ENCODE measurements at regions not wholly inside any gene's neighbourhood (a gene's known extent, or its start where the extent isn't known, plus 50 kb on each side); places are given as distances from the start of the nearest gene placed in this dataset.

DNA sequence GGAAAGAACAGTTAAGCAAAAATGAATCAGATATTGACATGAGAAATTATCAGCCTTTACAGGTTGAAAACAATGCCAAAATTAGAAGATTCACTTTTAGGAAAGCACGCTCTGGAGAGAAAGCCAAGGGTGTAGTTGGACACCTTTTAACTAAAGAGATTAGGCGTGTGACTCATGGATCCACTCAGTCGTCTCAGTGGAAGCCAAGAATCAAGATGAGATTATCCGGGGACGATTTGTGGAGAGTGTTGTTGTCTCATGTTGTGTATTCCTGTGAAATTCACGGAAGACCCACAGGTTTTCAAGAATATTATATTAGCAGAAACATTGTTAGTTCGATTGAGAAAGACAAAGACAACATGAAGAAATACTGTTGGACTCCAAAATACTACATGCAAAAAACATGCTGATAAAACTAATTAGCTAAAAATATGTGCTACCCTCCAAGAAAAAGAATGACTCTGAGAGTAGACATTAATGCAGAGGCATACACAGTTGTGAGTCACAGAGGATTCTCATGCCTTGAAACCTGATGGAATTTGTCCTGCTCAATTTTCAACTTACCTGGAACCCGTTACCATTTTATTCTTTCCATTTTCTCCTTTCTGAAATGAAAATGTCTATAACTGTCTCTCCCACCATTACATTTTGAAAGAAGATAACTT lies 192.1 kb upstream of the RND3 start (continued):
- no peak for TF ChIP-seq REST (IDR thresholded peaks at IDR 0.05)
- TF ChIP-seq, protein P1, sequence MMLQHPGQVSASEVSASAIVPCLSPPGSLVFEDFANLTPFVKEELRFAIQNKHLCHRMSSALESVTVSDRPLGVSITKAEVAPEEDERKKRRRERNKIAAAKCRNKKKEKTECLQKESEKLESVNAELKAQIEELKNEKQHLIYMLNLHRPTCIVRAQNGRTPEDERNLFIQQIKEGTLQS (IDR thresholded peaks at IDR 0.05), result no peak
- TF ChIP-seq EGR1 (IDR thresholded peaks at IDR 0.05; ENCODE audit: low read depth in 2 of 2), result no peak
- no peak for TF ChIP-seq GABPA (IDR thresholded peaks at IDR 0.05 in 1 of 2, conservative IDR thresholded peaks at IDR 0.05 in 1 of 2)

DNA sequence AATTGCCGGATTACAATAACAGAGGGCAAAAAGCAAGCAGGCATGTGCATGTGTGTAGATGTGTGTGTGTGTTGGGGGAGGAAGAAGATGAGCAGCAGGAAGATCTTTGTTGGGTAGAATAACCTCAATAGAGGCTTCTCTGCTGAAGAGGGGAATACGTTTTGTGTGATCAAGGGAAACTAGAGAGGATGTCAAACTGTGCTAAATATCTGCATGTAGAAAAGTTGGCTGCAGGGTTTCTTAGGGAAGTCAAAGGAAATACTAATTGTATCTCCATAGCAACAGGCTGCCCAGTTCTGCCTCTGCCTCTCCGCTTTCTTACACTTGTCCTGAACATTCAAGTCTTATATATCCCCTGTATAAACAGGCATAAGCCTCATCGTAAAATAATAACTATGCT lies 190.1 kb upstream of the RND3 start:
- Histone ChIP-seq H3K27ac (ENCODE audit: low read depth in 1 of 2, low read length in 2 of 2) (no peak overlapping the region), H3K4me3 (ENCODE audit: low read depth in 1 of 3, low read length in 3 of 3) (no peak overlapping the region), H3K36me3 (ENCODE audit: control insufficient read depth in 4 of 4, insufficient read depth in 3 of 4, low read depth in 1 of 4, low read length in 3 of 4) (no peaks in the 10 kb centered on the region), H3K9ac (ENCODE audit: low read depth in 1 of 2, low read length in 2 of 2) (no peak overlapping the region), H3K4me1 (ENCODE audit: control insufficient read depth in 4 of 4, insufficient read depth in 4 of 4, low read length in 3 of 4) (peaks cover 2 to 10% (median 8%) of the 10 kb centered on the region in 4 donors), H3K27me3 (ENCODE audit: control insufficient read depth in 4 of 4, insufficient read depth in 4 of 4, low read length in 3 of 4) (no peaks in the 10 kb centered on the region), H3K9me3 (ENCODE audit: control insufficient read depth in 4 of 4, low read length in 3 of 4) (no peaks in the 10 kb centered on the region)
- WGBS, result 60% methylated on average over 4 of the region's 4 CpGs
- TF ChIP-seq EGR1 (IDR thresholded peaks at IDR 0.05; ENCODE audit: low read depth in 2 of 2), result no peak
- TF ChIP-seq, protein P1 (IDR thresholded peaks at IDR 0.05), result no peak
- no peak for TF ChIP-seq CTCF (IDR thresholded peaks at IDR 0.05; ENCODE audit: low read depth, low read length, missing input control)
- TF ChIP-seq, protein P2, sequence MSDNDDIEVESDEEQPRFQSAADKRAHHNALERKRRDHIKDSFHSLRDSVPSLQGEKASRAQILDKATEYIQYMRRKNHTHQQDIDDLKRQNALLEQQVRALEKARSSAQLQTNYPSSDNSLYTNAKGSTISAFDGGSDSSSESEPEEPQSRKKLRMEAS (IDR thresholded peaks at IDR 0.05), result no peak
- no peak for TF ChIP-seq NR2F2 (IDR thresholded peaks at IDR 0.05)
- TF ChIP-seq JUND (IDR thresholded peaks at IDR 0.05), result no peak
- no peak for TF ChIP-seq HNF4G (IDR thresholded peaks at IDR 0.05)
- TF ChIP-seq HNF4A (conservative IDR thresholded peaks at IDR 0.05), result no peak
- no peak for TF ChIP-seq FOXA2 (IDR thresholded peaks at IDR 0.05)
- no peak for DNase-seq (ENCODE audit: low spot score)

- Histone ChIP-seq H3K9ac (ENCODE audit: low read depth in 1 of 2, low read length in 2 of 2) (no peak overlapping the region), H3K27me3 (ENCODE audit: control insufficient read depth in 4 of 4, insufficient read depth in 4 of 4, low read length in 3 of 4) (no peaks in the 10 kb centered on the region), H3K36me3 (ENCODE audit: control insufficient read depth in 4 of 4, insufficient read depth in 3 of 4, low read depth in 1 of 4, low read length in 3 of 4) (no peaks in the 10 kb centered on the region), H3K4me3 (ENCODE audit: low read depth in 1 of 3, low read length in 3 of 3) (no peak overlapping the region), H3K9me3 (ENCODE audit: control insufficient read depth in 4 of 4, low read length in 3 of 4) (no peaks in the 10 kb centered on the region), H3K4me1 (ENCODE audit: control insufficient read depth in 4 of 4, insufficient read depth in 4 of 4, low read length in 3 of 4) (peaks cover 2 to 10% (median 8%) of the 10 kb centered on the region in 4 donors), H3K27ac (ENCODE audit: low read depth in 1 of 2, low read length in 2 of 2) (peak overlapping the region in 1 of 2 donors; percentile 21)
- WGBS, result 50% methylated on average over 3 of the region's 3 CpGs
- DNase-seq (ENCODE audit: low spot score), result peak; percentile 34
- peak; percentile 97 to 98 for TF ChIP-seq RXRA (IDR thresholded peaks at IDR 0.05)
- TF ChIP-seq ZBTB33 (IDR thresholded peaks at IDR 0.05), result peak; percentile 58
- peak; percentile 72 for TF ChIP-seq HNF4G (IDR thresholded peaks at IDR 0.05)
- TF ChIP-seq, protein P1 (IDR thresholded peaks at IDR 0.05), result peak; percentile 52
- TF ChIP-seq JUND (IDR thresholded peaks at IDR 0.05), result peak; percentile 75 to 88
- TF ChIP-seq, protein P2 (IDR thresholded peaks at IDR 0.05), result peak; percentile 60
- TF ChIP-seq HNF4A (conservative IDR thresholded peaks at IDR 0.05), result peak; percentile 94 to 97
- TF ChIP-seq YY1 (IDR thresholded peaks at IDR 0.05), result peak; percentile 83
- TF ChIP-seq SP1 (IDR thresholded peaks at IDR 0.05), result peak; percentile 98
- peak; percentile 34 for TF ChIP-seq CTCF (IDR thresholded peaks at IDR 0.05; ENCODE audit: low read depth, low read length, missing input control)
- peak; percentile 69 to 70 for TF ChIP-seq RAD21 (IDR thresholded peaks at IDR 0.05)
- TF ChIP-seq FOXA2 (IDR thresholded peaks at IDR 0.05), result peak; percentile 54
Observed at GRCh38 chr2:150676747-150677383, 189.4 kb upstream of the RND3 start.

All from liver (tissue), 8 donors.